ENCODE measurements at regions not wholly inside any gene's neighbourhood (a gene's known extent, or its start where the extent isn't known, plus 50 kb on each side); places are given as distances from the start of the nearest gene placed in this dataset.

DNA sequence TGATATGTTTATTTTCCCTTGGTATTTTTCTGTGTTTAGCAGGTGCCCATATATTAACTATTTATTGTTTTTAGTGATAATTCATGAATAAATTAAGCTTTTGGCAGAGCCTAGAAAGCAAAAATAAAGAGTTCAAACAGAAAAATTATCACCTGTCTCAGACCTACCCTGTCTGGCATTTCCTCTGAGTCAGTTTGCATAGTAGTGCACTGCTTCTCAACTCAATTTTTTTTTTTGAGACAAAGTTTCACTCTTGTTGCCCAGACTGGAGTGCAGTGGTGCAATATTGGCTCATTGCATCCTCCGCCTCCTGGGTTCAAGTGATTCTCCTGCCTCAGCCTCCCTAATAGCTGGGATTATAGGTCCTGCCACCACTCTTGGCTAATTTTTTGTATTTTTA lies 793.9 kb downstream of the SUCLG1 start:
- no peak for DNase-seq

DNA sequence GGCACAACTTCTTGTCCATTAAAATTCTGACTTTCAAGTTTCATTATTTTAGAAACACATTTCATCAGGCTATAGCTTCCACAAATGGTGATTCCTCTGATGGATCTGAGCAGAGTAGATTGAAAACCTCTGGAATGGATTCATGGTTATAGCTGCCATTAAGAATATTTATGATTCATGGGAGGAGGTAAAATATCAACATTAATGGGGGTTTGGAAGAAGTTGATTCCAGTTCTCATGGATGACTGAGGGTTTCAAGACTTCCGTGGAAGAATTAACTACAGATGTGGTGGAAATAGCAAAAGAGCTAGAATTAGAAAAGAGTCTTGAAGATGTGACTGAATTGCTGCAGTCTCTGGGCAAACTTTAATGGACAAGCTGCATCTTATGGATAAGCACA lies 797.4 kb downstream of the SUCLG1 start:
- DNase-seq = no peak

GRCh38 chr2:83654091-83654611 lies 804.9 kb downstream of the SUCLG1 start:
- DNase-seq = no peak

DNA sequence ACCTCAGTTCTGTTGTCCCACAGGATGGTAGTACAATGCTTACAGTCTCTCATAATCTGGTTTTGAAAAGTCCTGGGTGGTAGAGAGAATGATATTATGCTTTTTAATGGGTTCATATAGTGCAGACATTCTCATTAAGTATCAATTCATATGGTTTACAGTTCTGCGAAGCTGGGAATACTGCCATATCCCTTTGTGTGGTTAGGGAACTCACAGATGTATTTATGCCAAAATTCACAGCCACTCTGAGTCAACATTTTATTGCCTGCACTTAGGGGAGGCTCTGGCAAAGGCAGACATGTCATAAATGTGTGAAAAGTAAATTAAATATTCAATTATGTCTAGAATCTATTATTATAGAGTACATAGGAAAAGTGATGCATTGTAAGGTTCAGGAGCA lies 808.2 kb downstream of the SUCLG1 start:
- no peak for DNase-seq

- no peak for DNase-seq
Measured at GRCh38 chr2:83650161-83650560, 808.9 kb downstream of the SUCLG1 start.

DNA sequence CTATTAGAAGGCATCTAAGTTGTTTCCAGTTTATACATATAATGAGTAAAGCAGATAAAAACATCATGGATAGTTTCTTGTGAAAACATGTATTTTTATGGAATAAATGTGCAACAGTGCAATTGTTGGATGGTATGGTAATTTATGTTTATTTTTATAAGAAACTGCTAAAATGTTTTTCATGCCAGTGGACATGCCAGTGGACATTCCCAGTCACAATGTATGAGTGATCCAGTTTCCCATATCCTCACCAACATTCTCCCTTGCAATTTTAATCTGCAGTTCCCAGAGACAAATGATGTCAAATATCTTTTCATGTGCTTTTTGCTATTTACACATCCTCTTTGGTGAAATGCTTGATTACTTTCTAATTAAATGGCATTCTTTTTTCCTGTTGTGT lies 818.6 kb downstream of the SUCLG1 start:
- DNase-seq = no peak

DNA sequence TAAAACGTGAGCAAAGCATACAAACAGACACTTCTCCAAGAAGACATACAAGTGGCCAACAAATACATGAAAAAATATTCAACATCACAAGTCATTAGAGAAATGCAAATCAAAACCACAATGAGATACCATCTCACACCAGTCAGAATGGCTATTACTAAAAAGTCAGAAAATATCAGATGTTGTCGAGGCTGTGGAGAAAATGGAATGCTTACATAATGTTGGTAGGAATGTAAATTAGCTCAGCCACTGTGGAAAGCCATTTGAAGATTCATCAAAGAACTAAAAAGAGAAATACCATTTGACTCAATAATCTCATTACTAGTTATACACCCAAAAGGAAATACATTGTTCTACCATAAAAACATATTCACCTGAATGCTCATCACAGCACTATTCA lies 825.7 kb downstream of the SUCLG1 start:
- no peak for DNase-seq

- no peak for DNase-seq
Measured at GRCh38 chr2:83630351-83630750, 828.7 kb downstream of the SUCLG1 start.

DNA sequence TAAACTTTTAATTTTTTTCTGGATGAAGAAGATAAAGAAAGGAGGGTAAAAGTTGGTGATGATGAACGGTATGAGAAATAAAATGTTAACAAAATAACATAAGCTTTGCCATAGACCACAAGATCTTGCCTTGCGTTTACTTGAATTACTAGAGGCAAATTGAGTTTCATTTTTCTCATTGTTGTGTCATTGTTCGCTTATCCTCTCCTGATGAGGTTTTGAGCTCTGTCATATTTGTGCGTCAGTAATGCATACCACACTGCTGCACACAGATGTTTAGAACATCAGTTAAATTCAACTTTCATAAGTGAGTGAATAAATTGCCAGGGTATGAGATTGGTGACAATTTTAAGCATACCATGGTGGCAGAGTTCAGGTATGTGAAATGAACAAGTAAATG lies 843.6 kb downstream of the SUCLG1 start:
- no peak for DNase-seq

DNA sequence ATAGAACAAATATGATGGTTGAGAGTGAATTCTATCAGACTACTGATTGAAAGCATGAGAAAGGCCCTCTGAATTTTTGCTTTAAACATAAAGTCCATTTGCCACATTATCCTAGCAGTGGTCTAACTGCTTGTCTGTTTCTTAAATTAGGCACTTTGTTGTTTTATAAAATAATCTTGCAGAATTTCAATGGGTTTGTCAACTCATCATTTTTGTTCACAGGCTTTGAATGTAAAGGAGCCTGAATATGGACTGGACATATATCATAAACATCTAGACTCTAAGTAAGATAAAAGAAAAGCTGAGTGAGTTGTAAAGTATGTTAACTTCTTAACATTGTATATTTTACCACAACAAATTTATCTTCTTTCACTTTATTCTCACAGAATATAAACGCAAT lies 845.9 kb downstream of the SUCLG1 start:
- no peak for DNase-seq

- DNase-seq = no peak
Measured at GRCh38 chr2:83602753-83603152, 856.3 kb downstream of the SUCLG1 start.

DNA sequence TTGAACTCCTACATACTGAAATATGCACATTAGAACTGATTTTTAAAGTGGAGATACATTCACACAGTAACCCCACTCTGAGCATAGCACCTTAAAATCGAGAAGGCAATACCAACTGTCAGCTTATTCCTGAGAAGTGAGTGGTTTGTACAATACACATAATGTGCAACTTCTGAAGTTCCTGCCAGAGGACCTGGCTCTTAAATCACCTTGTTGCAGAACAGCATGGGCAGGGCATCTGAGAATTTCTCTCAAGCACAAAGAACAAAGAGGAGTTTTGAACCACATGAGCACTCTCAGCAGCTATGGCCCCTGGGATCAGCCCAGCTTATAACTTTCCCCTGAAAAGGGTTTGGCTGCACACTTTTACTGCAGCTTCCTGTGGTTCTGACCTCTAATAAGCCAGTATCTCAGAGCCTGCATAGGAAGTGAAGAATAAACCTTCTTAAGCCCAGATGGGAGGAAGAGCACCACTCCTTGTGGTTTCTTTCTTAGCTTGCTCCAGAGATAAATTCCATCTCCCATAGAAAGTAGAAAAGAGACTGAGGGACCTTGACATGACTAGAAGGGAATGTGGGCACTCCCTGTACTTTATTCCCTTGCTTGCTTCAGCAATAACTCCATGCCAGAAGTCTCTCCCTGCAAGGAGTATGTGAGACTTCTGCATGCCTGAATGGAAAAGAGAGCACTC lies 862.3 kb downstream of the SUCLG1 start:
- no peak for DNase-seq

DNA sequence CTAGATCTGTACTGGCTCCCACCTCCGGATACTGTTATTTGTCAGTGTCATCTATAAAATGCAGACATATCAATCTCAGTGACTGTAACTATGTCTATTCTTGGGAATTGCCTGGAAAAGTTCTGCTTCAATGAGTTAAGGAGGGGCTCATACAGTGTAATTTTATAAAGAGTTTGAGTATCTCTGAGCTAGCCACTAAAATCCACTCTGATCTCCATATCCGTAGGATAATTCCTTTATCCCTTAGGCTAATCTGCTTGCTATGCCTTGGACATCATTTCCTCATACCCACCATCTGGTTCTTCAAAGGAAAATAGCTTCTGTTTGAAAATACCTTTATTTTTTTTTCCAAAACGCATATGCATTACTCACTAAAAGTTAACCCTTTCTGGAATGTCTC lies 863.2 kb downstream of the SUCLG1 start:
- no peak for DNase-seq

DNA sequence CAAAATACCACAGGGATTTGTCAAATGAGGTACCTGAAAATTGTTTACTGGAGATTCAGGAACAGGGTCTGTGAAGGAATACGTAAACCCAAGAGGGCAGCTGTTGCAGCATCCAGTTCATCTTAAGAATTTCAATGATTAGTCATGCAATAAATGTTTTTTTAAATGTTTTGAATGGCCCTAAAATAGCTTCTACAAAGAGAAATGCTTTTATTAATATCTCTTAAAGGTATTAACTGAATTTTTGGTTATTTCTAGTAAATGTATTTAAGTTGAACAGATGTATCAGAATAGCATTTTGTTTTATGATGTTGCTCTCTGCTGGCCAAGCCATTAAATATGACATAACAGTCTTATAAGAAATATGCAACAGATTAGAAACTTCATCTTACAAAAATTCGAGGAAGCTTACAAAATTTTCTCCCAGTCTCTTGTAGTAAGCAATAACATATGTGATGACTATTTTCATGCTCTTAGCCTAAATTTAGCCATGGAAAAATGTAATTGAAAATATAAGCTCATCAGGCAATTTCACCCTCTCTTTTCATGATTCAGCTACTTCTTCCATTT lies 863.9 kb downstream of the SUCLG1 start:
- DNase-seq = no peak

DNA sequence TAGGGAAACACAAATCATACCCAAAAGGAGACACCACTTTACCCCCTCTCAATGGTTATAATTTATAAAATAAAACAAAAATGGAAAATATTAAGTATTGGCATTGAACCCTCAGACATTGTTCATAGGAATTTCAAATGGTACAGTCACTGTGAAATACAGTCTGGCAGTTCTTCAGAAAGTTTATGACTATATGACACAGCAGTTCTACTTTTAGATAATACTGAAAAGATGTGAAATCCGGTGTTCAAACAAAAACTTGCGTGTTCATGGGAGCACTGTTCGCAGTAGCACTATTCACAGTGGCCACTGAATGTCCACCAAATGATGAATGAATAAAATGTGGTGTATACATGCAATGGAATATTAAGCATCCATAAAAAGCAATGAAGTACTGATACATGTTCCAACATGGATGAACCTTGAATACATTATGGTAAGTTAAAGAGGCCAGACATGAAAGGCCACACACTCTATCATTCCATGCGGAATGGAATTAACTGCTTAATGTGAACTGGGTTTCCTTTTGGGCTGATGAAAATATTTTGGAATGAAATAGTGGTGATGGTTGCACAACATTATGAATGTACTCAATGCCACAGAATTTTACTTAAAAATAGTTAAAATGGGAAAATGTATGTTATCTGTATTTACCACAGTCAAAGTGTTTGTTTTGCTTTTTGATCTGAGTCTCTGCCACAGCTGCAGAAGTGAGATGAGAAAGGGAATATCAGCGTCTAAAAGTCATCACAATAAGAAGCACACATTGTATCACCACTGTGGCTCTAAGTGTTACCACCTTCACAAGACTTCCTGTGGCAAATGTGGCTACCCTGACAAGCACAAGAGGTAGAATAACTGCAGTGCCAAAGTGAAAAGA lies 864.6 kb downstream of the SUCLG1 start:
- no peak for DNase-seq

DNA sequence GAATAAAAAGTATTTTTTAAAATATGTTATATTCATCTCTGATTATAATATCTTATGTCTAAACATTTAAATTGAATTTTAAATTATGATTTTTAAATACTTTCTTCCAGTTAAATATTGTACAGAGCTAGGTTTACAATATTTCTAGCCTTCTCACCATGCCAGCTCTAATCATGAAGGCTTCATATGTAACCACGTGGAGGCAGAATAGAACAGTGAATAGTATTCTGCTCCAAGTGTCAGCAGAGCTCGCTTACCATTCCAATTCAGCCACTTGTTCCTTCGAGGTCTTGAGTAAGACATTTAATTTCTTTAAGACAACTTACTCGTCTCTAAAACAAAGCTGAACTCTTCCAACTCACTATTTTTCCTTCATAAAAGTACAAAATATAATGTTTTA lies 871.8 kb downstream of the SUCLG1 start:
- peak in 1 of 58 donors; percentile 1 for DNase-seq

DNA sequence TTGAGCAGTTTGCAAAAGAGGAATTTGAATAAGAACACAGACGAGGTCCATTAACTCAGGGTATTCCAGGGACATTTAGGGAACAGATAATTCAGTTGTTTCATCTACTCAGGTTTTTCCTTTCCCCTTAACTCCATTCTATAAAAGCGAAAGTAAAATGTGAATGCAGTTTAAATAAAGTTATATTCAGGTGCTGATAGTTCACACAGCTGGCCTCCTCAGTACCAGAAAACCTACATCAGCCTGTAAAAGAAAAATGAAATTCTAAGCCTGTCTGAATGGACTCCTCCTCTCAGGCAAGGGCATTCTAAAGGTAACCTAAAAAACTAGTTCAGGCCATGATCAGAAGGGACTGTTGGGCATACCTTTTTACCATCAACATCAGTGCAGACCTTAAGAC lies 873.8 kb downstream of the SUCLG1 start:
- DNase-seq = no peak

DNA sequence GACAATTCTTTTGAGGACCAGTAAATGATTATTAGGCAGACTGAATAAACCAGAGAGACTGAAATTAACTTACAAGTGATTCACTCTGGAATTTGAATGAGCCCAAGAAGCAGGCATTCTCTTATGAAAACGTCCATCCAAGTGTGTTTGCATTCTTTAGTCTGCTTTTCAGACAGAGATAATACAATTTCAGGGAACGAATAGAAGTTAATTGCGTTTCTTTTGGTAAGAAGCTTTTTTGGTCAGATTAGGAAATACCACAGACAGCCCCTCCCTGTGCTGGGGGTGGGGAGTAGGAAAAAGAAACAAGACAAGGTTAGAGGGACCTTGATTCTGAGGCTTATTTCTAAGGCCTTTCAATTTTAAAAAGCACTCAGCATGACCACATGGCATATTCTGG lies 874.4 kb downstream of the SUCLG1 start:
- no peak for DNase-seq

GRCh38 chr2:83582589-83582988 lies 876.5 kb downstream of the SUCLG1 start:
- no peak for DNase-seq

GRCh38 chr2:83579507-83579906 lies 879.6 kb downstream of the SUCLG1 start:
- no peak for DNase-seq

GRCh38 chr2:83578405-83578804 lies 880.7 kb downstream of the SUCLG1 start:
- no peak for DNase-seq

DNA sequence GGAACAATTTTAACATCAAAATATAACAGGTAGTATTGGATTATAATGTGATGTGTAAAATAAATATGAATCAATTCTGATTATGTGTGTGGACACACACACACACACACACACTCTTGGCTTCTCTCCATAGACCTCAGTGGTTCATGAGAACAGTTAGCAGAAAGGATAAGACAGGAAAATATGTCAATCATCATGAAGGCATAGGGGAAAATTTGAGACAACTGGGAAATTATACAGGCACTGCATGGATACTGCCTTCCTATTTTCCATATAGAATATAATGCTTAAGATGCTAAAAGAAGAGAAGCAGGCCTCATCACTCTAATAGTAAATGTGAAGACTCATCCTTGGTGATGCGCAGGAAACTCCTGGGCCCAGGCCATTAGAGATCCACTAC lies 884.5 kb downstream of the SUCLG1 start:
- DNase-seq = no peak

Measured in anterior cingulate cortex (tissue), 58 donors.